ENCODE measurements at regions not wholly inside any gene's neighbourhood (a gene's known extent, or its start where the extent isn't known, plus 50 kb on each side); places are given as distances from the start of the nearest gene placed in this dataset.
"Not testable (repeated sequence)": the region's sequence is repeated elsewhere in the genome, so short reads cannot be mapped to it uniquely, and the experiment has no call there.

DNA sequence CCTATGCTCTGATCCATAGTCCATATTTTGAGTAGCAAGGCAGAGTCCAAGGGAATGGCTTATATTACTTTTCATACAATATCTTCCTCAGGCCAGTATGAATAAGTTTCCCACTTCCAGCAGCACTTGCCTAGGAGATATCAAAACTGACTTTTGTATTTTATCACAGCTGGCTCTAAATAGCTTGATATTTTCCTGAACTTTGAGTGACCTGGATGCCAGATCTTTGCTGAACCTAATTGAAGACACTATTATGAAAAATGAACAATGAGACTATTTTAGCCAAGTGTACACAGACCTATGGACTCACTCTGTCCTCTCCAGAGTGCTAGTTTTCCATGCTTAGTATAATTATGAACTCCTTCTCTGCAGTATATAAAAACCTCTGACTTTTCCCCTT is 475.6 kb upstream of the PTGER4 start:
- no peak for DNase-seq (ENCODE audit: low read depth)
- no peak overlapping the region for H3K4me3 ChIP-seq (ENCODE audit: low read length)
- TF ChIP-seq, protein P1, sequence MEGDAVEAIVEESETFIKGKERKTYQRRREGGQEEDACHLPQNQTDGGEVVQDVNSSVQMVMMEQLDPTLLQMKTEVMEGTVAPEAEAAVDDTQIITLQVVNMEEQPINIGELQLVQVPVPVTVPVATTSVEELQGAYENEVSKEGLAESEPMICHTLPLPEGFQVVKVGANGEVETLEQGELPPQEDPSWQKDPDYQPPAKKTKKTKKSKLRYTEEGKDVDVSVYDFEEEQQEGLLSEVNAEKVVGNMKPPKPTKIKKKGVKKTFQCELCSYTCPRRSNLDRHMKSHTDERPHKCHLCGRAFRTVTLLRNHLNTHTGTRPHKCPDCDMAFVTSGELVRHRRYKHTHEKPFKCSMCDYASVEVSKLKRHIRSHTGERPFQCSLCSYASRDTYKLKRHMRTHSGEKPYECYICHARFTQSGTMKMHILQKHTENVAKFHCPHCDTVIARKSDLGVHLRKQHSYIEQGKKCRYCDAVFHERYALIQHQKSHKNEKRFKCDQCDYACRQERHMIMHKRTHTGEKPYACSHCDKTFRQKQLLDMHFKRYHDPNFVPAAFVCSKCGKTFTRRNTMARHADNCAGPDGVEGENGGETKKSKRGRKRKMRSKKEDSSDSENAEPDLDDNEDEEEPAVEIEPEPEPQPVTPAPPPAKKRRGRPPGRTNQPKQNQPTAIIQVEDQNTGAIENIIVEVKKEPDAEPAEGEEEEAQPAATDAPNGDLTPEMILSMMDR (conservative IDR thresholded peaks at IDR 0.05; ENCODE audit: low read length): no peak

DNA sequence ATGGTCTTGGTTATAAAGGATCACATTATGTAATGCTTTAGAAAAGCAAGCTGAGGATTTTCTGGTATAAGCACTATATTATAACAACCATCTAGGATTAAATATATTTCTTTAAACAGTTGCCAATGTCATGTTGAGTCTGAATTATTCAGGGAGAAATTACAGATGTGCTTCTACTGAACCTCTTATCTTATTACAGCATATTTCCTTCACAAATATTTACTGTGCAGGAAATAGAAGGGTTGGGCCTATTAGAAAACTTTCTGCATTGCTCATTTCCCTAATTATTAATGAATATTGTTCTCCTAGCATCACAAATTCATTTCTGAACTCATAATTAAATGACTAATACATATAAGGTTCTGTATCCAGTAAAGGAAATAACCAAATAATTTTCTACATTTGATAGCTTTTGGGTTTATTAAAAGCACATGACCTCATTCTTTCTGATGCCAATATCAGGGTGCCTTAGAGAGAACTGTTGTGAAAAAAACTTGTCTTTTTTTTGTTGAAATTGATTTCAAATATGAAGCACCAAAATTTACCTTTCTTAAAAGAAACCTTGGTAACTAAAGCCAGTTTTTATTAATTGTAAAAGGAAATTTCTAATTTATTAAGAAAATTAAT is 476.8 kb upstream of the PTGER4 start:
- TF ChIP-seq, protein P1 (conservative IDR thresholded peaks at IDR 0.05; ENCODE audit: low read length): no peak
- no peak overlapping the region for H3K4me3 ChIP-seq (ENCODE audit: low read length)
- no peak for DNase-seq (ENCODE audit: low read depth)

DNA sequence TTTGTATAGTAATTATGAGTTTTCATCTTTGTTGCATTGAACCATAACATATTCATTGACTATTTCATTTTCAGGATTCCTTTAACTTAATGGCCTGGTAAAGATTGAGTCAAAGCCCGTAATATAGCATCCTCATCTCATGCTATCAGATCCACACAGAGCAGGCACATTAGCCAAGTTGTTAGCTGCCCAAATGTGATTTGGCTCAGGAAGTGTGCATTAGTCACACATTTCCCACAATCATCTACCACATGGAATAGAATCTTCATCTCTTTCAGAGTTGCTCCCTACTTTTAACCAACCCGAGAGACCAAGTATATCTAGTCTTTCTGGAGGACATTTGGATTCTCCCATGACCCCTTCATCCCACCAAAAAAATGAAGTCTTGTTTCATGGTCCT is 481.0 kb upstream of the PTGER4 start:
- TF ChIP-seq, protein P1 (conservative IDR thresholded peaks at IDR 0.05; ENCODE audit: low read length): no peak
- H3K4me3 ChIP-seq (ENCODE audit: low read length): no peak overlapping the region
- DNase-seq (ENCODE audit: low read depth): peak; percentile 52

DNA sequence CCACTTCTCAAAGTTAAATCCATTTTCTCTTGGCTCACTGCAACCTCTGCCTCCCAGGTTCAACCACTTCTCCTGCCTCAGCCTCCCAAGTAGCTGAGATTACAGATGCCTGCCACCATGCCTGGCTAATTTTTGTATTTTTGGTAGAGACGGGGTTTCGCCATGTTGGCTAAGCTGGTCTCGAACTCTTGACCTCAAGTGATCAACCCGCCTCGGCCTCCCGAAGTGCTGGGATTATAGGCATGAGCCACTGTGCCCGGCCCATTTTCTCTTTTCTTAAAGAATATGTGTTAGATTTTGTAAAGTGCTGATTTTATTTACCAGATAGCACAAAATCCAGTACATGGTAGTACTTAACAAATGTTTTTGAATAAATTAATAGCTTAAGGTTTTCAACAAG is 484.1 kb upstream of the PTGER4 start:
- not testable (repeated sequence) for DNase-seq (ENCODE audit: low read depth); H3K4me3 ChIP-seq (ENCODE audit: low read length)

DNA sequence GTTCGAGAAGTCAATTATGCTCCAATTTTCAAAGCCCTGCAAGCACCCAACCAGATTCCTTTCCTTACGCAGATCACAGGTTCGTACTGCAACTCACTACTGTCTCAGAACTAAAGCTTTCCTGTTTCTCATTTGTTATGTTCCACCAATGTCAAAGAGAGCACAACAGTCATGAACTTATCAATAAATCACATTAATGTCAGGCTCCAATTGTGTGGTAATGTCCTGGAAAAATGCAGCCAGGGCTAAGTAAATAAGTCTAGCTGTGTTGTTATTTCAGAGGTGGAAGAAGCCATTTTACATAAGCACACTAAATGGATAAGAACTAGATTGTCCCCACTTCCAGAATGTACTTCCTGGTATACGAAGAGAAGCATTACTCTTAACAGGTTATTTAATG is 488.6 kb upstream of the PTGER4 start:
- TF ChIP-seq, protein P1 (conservative IDR thresholded peaks at IDR 0.05; ENCODE audit: low read length): no peak
- DNase-seq (ENCODE audit: low read depth): no peak

DNA sequence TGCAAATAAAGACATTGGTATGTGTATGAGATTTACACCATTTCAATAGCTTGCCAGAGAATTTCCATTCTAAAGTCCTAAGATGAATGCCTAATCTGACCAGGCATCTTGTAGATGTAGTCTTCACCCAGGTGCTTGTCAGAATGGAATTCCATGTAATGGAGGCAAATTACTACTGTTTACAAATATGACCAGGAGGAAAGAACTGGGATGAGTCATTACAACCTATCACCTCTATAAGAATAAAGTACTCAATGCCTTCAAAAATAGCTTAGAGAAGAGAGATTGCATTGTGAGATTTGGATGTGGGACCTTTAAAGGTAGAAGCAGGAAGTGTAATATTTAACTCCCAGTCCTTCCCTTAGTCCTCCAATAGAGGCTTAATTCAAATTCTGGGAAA is 507.0 kb upstream of the PTGER4 start:
- no peak for DNase-seq (ENCODE audit: low read depth)
- no peak overlapping the region for H3K4me3 ChIP-seq (ENCODE audit: low read length)
- TF ChIP-seq, protein P1 (conservative IDR thresholded peaks at IDR 0.05; ENCODE audit: low read length): no peak

More for the DNA sequence above, 488.6 kb upstream of the PTGER4 start:
- no peak overlapping the region for H3K4me3 ChIP-seq (ENCODE audit: low read length)

DNA sequence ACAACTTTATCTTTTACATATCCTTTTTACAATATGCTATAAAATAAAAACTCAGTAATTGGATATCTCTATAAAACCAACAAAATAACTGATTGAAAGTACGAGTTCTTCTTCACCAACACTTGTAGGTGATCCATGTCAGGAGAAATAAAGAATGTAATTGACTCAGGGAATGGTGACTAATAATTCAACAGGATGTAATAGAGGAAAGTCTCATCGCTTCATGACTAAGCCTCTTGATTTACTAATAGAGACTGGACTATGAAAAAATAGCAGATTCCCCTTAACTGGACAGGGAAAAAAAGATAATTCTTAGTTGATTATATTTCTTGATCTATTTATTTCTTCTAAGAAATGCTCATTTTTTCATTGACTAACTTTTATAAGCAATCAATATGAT is 507.7 kb upstream of the PTGER4 start:
- TF ChIP-seq, protein P1 (conservative IDR thresholded peaks at IDR 0.05; ENCODE audit: low read length): no peak
- H3K4me3 ChIP-seq (ENCODE audit: low read length): no peak overlapping the region
- peak; percentile 30 for DNase-seq (ENCODE audit: low read depth)

DNA sequence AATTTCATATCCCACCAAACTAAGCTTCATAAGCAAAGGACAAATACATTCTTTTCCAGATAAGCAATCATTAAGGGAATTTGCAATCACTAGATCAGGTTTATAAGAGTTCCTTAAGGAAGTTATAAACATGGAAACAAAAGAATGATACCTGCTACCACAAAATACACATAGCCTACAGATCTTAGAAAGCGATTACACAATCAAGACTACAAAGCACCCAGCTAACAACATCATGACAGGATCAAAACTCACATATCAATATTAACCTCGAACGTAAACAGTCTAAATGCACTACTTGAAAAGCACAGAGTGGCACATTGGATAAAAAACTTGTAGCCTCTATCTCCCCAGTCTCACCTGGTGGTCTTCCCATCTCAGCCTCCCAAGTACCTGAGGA is 512.4 kb upstream of the PTGER4 start:
- no peak overlapping the region for H3K4me3 ChIP-seq (ENCODE audit: low read length)
- no peak for DNase-seq (ENCODE audit: low read depth)
- TF ChIP-seq, protein P1 (conservative IDR thresholded peaks at IDR 0.05; ENCODE audit: low read length): no peak
